GM19463 (cell line): ENCODE measurements at regions not wholly inside any gene's neighbourhood (a gene's known extent, or its start where the extent isn't known, plus 50 kb on each side); places are given as distances from the start of the nearest gene placed in this dataset.
"Not testable (repeated sequence)": the region's sequence is repeated elsewhere in the genome, so short reads cannot be mapped to it uniquely, and the experiment has no call there.

Experiments used
- ATAC-seq: cut with Tn5 transposase; IDR thresholded peaks from one replicate; pipeline ENCODE4 v1.9.1; 2021; ENCODE audit warnings: mild to moderate bottlenecking, moderate library complexity; ENCODE audit not compliant: unreplicated experiment

DNA sequence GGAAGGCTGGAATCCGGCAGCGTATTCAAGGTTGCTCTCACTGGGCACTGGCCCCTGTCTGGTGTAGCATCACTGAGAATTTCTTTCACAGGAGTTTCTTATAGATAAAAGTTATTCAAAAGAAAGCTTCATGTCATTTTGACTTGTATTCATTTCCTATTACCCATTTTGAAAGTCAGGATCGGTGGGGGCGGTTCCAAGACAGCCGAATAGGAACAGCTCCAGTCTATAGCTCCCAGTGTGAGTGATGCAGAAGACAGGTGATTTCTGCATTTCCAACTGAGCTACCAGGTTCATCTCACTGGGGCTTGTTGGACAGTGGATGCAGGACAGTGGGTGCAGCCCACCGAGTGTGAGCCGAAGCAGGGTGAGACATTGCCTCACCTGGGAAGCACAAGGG lies 51.5 kb upstream of the CDC42EP3 start:
- not testable (repeated sequence) for ATAC-seq

- no peak for ATAC-seq
Measured at GRCh38 chr2:37730037-37730818, 58.8 kb upstream of the CDC42EP3 start.

- not testable (repeated sequence) for ATAC-seq
Measured at GRCh38 chr2:37732412-37732811, 61.0 kb upstream of the CDC42EP3 start.

- ATAC-seq, result no peak
Measured at GRCh38 chr2:37733251-37733650, 61.8 kb upstream of the CDC42EP3 start.

- ATAC-seq, result not testable (repeated sequence)
Measured at GRCh38 chr2:37733955-37734354, 62.5 kb upstream of the CDC42EP3 start.

DNA sequence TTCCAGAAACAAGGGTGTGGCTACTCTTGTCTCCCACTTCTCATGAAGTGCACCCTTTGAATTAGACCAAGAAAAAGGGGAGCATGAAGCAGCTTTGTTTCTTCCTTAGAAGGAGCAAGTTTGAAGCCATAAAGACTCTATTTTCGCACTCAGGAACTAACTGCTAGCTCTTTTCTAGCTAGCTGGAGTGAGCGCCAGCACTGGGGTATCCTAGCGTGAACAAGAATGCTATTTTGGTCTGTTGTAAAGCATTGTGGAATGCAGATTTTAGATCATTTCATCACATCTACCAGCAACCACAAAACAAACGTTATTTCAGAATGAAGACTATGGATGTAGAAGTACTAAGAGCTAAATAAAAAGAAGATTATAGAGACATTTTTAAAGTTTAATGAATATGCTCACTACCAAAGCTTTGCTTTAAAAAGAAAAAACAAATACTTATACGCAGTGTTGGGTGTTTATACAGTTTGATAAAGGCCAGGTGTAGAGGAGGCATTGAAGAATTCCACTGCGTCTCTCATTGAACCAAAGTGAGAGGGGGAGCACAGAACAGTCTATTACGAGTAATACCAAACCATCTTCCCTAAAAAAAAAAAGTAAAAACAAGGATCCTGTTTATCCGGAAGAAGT lies 63.6 kb upstream of the CDC42EP3 start:
- not testable (repeated sequence) for ATAC-seq

- not testable (repeated sequence) for ATAC-seq
Measured at GRCh38 chr2:37735524-37735910, 64.1 kb upstream of the CDC42EP3 start.

DNA sequence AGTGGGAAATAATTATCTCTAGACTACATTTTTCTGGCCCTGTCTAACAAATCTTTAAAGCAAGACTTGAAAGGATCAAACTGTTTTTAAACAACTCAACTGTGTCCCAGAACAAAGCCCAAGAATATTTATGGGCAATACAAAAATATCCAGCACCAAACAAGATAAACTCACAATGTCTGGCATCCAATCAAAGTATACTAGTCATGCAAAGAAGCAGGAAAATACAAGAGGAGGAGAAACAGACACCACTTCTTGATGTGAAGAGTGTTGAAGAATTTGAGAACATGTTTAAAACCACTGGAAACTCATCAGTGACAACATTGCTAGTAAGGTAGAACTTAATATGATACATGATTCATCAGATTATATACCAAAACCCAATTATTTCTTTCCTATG lies 66.1 kb upstream of the CDC42EP3 start:
- ATAC-seq, result no peak

DNA sequence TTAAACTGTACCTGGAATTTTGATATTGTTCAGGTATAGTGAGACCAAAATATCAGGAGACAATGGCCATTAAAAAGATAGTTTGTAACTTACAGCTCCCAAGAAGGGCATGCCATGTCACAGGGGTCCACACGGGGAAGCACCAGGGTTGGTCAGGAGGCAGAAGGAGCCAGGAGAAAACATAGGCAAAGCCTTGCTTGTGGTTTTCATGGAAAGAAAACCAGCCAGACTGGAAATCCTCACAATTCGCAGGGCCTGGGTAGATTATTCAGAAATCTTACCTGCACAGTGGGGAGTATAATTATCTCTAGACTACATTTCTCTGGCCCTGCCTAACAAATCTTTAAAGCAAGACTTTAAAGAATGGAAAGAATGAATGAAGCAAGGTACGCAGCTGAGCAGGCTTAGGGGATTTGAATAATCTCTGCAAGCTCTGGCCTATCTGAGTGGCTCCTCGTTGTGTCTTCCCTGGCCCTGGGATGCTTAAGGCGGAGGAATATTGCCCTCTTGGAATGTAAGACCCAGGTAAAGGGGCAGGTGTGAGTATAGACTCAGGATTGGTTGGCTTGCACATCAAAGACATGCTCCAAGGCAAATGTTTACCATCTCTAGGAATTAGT lies 66.9 kb upstream of the CDC42EP3 start:
- no peak for ATAC-seq

GRCh38 chr2:37739153-37739552 lies 67.7 kb upstream of the CDC42EP3 start:
- ATAC-seq, result no peak

DNA sequence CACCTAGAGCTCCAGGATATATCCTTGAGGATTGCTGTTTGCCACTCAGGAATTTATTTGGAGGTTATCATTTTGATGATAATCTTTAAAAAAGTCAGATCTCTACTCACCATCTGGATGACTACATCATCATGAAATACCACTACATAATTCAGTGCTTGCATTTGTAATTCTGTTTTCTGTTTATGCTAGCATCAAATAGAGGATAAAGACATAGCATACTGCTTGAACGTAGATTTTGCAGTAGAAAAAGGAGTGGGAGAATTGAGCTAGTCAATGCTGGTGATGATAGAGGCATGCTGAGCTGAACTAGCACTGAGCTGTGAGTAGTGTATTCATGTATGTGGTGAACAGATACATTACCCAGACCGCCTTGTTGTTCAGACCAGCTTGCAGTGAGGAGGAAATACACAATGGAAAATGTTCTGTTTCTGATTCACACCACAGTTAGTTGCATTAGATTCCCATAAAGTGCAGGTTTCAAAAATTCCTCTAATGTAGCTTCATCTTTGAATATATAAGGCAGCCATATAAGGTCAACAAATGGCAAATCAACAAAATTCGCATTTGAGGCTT lies 68.8 kb upstream of the CDC42EP3 start:
- no peak for ATAC-seq

GRCh38 chr2:37742286-37742685 lies 70.8 kb upstream of the CDC42EP3 start:
- no peak for ATAC-seq

DNA sequence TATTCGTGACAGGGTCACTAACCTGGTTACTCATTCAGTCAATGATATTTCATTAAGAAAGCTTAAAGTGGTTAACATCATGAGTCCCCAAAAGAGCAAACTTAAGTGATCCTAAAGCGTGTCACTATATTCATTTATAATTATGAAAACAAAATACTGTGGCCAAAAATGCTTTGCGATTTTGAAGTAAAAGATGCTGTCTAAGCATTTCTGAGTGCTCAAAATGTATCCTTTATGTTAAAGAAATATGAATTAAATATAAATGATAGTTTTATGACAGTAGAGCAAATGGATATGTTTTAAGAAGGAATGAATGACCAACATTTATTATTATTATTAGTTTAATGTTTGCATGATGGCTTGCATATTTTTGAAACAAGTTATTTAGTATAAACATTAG lies 72.6 kb upstream of the CDC42EP3 start:
- ATAC-seq, result no peak

- not testable (repeated sequence) for ATAC-seq
Measured at GRCh38 chr2:37744961-37745360, 73.5 kb upstream of the CDC42EP3 start.

- ATAC-seq, result not testable (repeated sequence)
Measured at GRCh38 chr2:37746011-37746410, 74.6 kb upstream of the CDC42EP3 start.

- no peak for ATAC-seq
Measured at GRCh38 chr2:37746883-37747282, 75.4 kb upstream of the CDC42EP3 start.

GRCh38 chr2:37748541-37748940 lies 77.1 kb upstream of the CDC42EP3 start:
- no peak for ATAC-seq

GRCh38 chr2:37750286-37750685 lies 78.8 kb upstream of the CDC42EP3 start:
- not testable (repeated sequence) for ATAC-seq

DNA sequence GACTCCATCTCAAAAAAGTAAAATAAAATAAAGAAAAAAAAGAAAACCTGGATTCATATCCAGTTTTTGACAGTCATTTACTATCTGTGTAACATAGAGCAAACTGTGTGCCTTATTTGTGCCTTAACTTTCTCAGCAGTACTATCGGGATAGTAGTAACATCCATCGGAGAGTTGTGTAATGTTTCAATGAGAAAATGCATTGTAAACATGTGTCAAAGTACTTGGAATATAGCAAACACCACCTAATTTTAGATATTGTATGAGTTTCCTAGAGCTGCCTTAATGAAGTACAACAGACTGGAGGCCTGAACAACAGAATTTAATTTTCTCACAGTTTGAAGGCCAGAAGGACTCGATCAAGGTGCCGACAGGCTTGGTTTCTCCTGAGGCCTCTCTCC lies 81.3 kb upstream of the CDC42EP3 start:
- ATAC-seq, result no peak

DNA sequence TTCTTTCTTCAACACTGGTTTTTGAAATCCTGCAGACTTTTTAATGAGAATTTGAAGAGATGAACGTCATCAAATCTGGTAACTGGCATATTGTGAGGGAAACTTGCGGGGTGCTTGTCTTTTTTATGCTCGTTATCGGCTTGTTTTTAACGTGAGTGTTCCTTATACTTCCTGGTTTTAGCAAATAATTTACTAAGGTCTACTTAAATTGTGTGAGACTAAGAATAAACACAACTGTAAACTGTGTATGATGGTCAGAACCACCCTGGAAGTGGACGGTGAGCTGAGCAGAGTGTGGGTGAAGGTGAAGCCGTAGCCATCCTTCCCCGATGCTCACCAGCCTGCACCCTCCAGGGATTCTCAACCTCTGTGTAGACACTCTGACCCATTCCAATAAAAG lies 82.3 kb upstream of the CDC42EP3 start:
- no peak for ATAC-seq

- ATAC-seq, result not testable (repeated sequence)
Measured at GRCh38 chr2:37755961-37756559, 84.6 kb upstream of the CDC42EP3 start.
